Suppressor macrophage treated with lipopolysaccharide for 1 hour (primary cell): ENCODE measurements at regions not wholly inside any gene's neighbourhood (a gene's known extent, or its start where the extent isn't known, plus 50 kb on each side); places are given as distances from the start of the nearest gene placed in this dataset.
"Not testable (repeated sequence)": the region's sequence is repeated elsewhere in the genome, so short reads cannot be mapped to it uniquely, and the experiment has no call there.

ENCODE experiments used
- DNase-seq, 3 donors: peaks; one replicate each; pipeline ENCODE4 v3.0.0-alpha.2; 2020 to 2022

- DNase-seq, result peak in 1 of 3 donors; percentile 13
Measured at GRCh38 chr11:109046284-109046992, 375.6 kb upstream of the C11orf87 start.

DNA sequence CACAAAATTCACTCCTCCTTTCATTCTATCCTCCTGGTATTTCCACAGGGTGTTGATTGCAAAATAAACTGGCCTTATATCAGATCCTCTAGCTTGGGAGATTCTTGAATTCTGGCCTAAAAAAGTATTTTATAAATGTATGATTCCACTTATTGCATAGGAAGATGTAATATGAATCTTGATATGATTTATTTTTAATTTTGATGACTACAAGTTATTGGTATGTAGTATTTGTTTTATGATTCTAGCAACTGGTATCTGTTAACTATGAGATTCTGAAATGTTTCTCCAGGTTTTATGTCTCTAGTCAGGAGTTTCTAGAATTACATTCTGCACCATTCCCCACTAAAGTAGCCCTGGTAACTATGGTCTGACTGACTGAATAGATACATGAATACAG lies 373.9 kb upstream of the C11orf87 start:
- no peak for DNase-seq

- no peak for DNase-seq
Measured at GRCh38 chr11:109051200-109051599, 370.8 kb upstream of the C11orf87 start.

DNA sequence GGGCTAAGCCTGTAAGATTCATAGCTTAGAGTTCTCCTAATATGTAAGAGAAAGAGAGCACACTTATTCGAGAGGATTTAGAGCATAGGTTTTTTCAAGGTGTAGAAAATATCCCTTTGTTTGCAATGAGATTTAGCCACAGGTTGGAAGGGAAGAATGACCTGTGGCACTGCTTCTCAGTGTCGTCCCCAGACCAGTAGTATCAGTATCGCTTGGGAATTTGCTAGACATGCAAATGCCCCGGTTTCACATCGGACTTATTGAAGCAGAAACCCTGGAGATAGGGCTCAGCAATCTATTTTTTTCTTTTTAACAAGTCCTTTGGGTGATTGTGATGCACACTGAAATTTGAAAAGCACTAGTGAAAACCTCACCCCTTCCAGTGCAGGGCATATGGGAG lies 362.6 kb upstream of the C11orf87 start:
- no peak for DNase-seq

GRCh38 chr11:109061394-109061793 lies 360.6 kb upstream of the C11orf87 start:
- peak in 1 of 3 donors; percentile 6 for DNase-seq

GRCh38 chr11:109062445-109062844 lies 359.5 kb upstream of the C11orf87 start:
- DNase-seq, result peak; percentile 5 to 18 (median 8)

GRCh38 chr11:109062871-109063270 lies 359.1 kb upstream of the C11orf87 start:
- DNase-seq, result peak in 1 of 3 donors; percentile 11

- not testable (repeated sequence) for DNase-seq
Measured at GRCh38 chr11:109064618-109065311, 357.2 kb upstream of the C11orf87 start.

DNA sequence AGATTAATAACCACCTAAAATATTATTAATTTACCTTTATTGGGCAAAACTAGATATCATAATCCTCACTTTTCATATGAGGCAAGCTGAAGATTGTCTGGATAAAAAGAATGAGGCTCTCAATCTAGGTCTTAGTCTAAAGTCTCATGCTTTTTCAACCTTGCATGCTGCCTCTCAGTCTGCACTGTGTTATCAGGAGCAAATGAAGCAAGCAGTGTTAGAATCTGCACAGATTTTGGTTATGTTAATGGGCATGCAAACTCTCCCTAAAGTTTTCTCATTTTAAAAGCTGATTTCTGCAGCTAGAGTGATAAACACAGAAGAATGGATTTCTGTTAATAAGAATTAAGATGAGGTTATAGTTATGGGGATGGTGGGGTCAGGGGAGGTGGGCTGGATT lies 350.7 kb upstream of the C11orf87 start:
- DNase-seq, result no peak

- DNase-seq, result no peak
Measured at GRCh38 chr11:109071712-109072524, 350.1 kb upstream of the C11orf87 start.

DNA sequence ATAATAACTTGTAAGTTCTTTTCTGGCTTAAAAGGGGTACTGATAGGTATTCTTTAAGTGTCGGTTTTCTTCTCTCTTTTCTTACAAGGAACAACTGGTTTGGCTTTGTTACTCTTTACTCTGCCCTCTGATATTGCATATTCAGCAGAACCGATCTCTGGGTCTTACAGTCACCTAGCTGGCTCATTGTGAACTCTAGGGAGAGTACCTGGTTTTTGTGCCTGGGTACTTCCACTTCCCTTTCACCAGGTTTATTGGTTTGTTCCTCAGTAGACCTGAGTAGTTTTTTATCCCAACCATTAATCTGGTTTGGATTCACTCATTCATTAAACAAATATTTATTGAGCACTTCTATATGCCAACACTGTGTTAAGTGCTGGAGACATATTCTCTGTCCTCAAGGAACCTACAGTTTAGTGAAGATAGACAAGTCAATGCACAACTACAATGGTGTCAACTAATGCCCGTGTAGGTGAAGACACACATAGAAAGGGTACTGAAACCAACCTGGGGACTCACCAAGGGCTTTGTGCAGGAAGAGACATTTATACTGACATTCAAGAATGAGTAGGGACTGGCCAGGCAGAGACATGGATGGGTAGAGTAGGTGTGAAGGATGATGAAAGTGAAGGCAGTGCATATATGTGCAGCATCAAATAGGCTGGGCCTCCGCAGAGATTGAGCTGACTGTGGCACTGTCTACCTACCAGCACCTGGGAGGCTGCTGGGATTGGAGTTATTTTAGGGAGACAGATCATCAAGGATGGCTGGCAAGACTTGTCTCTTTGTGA lies 348.8 kb upstream of the C11orf87 start:
- no peak for DNase-seq

GRCh38 chr11:109075976-109076375 lies 346.0 kb upstream of the C11orf87 start:
- DNase-seq, result no peak

DNA sequence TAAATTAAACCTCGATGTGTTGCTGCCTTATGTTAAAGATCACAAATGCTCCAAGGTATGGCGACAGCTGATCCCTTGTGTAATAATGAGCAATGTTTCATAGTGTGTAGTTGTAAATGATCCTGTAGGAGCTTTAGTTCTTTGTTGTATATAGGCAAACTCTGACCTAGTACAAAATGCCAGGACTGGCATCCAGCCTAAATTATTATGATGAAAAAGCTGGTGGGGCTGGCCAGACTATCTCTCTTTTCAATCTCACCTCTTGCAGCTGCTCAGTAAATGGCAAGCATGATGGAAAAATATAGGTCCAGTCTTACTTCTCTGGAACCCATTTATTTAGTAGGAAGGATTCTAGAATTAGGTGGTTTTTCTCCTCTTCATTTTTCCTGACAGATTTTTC lies 345.1 kb upstream of the C11orf87 start:
- DNase-seq, result no peak

DNA sequence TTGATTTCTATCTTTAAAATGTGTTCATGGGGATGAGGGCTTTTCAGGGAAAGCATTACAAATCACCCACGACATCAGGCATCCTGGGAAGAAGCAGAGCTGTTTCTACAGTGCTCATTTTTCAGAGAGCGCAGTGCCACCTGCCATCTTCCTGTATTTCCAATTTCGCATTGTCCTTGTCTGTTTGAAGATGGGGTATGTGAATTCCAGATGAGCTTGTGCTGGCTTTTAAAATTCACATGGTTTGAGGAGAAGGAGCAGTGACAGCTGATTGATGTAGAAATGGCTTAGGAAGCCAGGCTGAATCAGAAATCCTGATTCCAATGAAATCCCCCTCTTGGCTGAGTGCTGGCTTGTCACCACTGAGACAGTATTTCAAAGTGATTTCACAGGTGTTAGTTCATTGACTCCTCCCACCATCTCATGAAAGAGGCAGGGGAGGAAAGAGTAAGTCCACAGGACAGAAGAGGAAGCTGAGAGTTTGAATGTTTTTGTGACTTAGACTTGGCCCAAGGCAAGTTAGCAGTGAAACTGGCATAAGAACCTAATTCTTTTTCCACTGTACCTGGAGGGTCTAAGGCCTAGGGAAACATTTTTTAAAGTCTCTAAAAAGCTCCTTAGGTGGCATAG lies 344.6 kb upstream of the C11orf87 start:
- DNase-seq, result no peak

- no peak for DNase-seq
Measured at GRCh38 chr11:109085708-109086373, 336.1 kb upstream of the C11orf87 start.

GRCh38 chr11:109086931-109087330 lies 335.1 kb upstream of the C11orf87 start:
- DNase-seq, result no peak

DNA sequence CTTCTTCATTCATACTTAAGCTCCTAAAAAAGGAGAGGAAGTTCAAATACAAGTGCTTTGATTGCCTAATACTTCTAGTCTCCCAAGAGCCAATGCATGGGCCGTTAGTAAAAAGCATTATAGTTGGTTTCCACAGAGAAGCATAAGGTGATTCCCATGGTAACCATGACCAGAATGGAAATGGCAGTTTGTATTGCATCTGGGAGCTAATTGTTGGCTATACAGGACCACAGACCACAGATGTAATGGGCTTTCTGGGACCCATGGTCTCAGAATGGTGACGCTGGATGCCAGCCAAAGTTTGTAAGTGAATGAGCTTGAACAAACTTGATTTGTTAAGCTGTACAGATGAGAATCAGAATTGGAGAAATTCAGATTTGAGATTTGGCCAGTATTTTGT lies 333.9 kb upstream of the C11orf87 start:
- peak in 1 of 3 donors; percentile 9 for DNase-seq

- no peak for DNase-seq
Measured at GRCh38 chr11:109089144-109089543, 332.8 kb upstream of the C11orf87 start.

DNA sequence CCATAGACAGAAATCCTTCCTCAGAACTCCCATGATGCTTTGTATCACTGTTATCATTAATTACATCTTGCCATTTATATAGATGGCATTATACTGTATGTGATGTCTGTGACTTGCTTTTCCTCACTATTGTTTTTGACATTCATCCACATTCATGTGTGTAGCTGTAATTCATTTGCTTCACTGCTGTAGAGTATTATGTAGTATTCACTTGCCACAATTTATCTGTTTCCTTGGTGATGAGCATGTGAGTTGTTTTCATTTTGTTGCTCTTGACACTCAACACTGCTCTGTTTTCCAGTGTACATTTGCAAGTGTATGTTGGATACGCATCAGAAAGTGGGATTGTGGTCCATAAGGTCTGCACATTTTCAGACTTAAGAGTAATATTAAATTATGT lies 328.6 kb upstream of the C11orf87 start:
- DNase-seq, result no peak

GRCh38 chr11:109096266-109096665 lies 325.7 kb upstream of the C11orf87 start:
- DNase-seq, result no peak

DNA sequence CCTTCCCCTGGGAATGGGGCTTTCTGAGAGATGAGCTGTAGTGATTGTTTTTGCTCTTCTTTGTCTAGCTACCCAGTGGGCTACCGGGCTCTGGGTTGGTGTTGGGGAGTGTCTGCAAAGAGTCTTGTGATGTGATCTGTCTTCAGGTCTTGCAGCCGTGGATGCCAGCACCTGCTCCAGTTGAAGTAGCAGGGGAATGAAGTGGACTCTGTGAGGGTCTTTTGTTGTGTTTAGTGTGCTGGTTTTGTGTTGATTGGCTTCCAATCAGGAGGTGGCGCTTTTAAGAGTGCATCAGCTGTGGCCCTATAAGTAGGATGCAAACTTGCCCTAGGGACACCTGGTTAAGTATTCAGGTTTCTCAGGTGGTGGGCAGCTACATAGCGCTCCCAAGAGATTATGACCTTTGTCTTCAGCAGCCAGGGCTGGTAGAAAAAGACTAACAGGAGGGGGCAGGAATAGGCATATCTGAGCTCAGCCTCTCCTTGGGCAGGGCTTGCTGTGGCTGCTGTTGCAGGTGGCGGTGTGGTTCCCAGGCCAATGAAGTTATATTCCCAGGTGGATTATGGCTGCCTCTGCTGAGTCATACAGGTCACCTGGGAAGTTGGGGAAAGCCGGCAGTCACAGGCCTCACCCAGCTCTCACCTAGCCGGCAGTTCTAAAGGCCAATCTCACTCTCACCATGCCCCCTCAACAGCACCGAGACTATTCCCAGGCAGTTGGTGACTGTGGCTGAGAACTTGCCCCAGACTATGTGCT lies 315.7 kb upstream of the C11orf87 start:
- DNase-seq, result no peak
